Astrocyte of the spinal cord (primary cell): ENCODE measurements at regions not wholly inside any gene's neighbourhood (a gene's known extent, or its start where the extent isn't known, plus 50 kb on each side); places are given as distances from the start of the nearest gene placed in this dataset.
"Not testable (repeated sequence)": the region's sequence is repeated elsewhere in the genome, so short reads cannot be mapped to it uniquely, and the experiment has no call there.

Experiments used
- DNase-seq: peaks from one replicate; pipeline ENCODE4 v3.0.0; 2011; ENCODE audit warnings: low read depth, low spot score
- H3K4me3 ChIP-seq: 2 replicates; pipeline ENCODE4 v1.5.1; 2011; ENCODE audit warnings: low read depth, mild to moderate bottlenecking, low read length, moderate library complexity
- CTCF ChIP-seq: IDR thresholded peaks from 2 replicates; pipeline ENCODE4 v1.5.1; 2012; ENCODE audit warnings: low read depth, mild to moderate bottlenecking, low read length, inconsistent platforms
- in situ Hi-C: cut with HindIII; loops from 2 replicates; pipeline ENCODE4 v1.10.0; 2017; ENCODE audit warnings: low sequenced_read_pairs

- no peak for DNase-seq
- no peak for TF ChIP-seq CTCF
- no peak overlapping the region for H3K4me3 ChIP-seq
- in situ Hi-C loops, result no loop called here
Measured at GRCh38 chr6:51199105-51199552, 380.5 kb downstream of the TFAP2B start.

GRCh38 chr6:51199733-51200260 is 381.1 kb downstream of the TFAP2B start:
- DNase-seq, result no peak
- in situ Hi-C loops, result no loop called here
- TF ChIP-seq CTCF, result no peak
- H3K4me3 ChIP-seq, result no peak overlapping the region

DNA sequence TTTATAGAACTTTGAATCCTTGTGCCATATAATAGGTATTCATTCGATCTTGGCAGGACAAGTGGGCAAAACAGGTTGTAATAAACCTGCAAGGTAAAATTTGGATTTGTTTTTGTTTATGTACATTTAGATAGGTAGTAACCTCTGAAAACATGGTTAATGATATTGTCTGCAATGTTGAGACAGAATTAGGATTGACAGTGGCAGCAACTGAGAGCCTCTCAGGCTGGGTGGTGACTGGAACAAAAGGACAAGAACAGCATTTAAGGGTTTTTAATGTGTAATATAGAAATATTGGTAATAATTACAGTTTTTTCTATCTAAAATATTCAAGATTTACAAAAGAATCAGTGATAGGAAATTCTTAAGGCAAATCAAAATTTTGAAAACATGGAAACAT is 382.0 kb downstream of the TFAP2B start:
- no peak for TF ChIP-seq CTCF
- no peak for DNase-seq
- H3K4me3 ChIP-seq, result no peak overlapping the region
- in situ Hi-C loops, result no loop called here

DNA sequence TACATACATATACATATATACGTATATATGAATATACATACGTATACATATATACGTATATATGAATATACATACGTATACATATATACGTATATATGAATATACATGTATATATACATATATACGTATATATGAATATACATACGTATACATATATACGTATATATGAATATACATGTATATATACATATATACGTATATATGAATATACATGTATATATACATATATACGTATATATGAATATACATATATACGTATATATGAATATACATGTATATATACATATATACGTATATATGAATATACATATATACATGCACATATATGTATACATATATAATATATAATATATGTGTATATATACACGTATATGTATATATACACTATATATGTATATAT is 384.0 kb downstream of the TFAP2B start:
- H3K4me3 ChIP-seq, in situ Hi-C loops, DNase-seq: not testable (repeated sequence)

DNA sequence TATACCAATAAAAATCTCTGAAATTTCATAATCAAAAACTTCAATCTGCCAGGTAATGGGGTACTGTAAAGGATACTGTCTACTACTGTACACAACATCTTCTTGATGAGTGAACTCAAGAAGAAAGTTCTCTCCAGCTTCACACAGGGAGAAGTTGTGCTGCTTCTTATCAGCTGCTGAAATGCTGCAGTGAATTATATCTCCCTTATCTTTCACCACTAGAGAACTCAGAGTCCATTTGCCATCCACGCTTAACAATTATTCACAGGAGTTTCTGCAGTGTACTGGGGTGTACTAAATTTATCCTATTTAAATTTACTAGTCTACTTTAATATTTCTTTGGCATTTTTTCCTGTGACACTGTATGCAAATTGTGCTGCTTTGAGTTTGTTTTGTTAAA is 384.8 kb downstream of the TFAP2B start:
- H3K4me3 ChIP-seq, result no peak overlapping the region
- no peak for DNase-seq
- no peak for TF ChIP-seq CTCF
- in situ Hi-C loops, result no loop called here

GRCh38 chr6:51206686-51207085 is 388.0 kb downstream of the TFAP2B start:
- DNase-seq, in situ Hi-C loops: not testable (repeated sequence)

DNA sequence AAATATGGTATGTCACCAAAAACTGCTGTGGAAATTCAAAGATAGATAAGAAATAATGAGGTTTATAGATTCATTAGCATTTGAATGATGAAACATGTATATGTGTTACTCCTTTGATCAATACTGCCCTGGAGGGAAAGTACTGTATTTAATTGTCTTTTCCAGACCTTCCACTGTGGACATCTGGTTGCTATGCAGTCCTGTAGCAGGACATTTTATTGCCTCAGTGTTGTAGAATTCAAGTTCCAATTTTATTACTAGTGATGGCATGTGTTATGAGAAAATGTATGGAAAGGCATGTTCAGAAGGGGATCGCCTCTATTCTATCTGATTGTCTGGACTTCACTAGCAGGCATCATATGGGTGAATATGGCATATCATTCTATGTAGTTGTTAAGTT is 391.0 kb downstream of the TFAP2B start:
- in situ Hi-C loops, result no loop called here
- H3K4me3 ChIP-seq, result no peak overlapping the region
- TF ChIP-seq CTCF, result no peak
- no peak for DNase-seq

More at GRCh38 chr6:51206686-51207085, 388.0 kb downstream of the TFAP2B start:
- H3K4me3 ChIP-seq, result not testable (repeated sequence)

- no peak overlapping the region for H3K4me3 ChIP-seq
- in situ Hi-C loops, result no loop called here
- DNase-seq, result no peak
- TF ChIP-seq CTCF, result no peak
Measured at GRCh38 chr6:51213811-51214210, 395.1 kb downstream of the TFAP2B start.
